ENCODE measurements at regions not wholly inside any gene's neighbourhood (a gene's known extent, or its start where the extent isn't known, plus 50 kb on each side); places are given as distances from the start of the nearest gene placed in this dataset.

GRCh38 chr3:72490688-72491435, 357.4 kb downstream of the SHQ1 start:
- Histone ChIP-seq H3K27ac (0 out of 6 replicates have a peak overlapping the region, but pooled peaks of 1 of the 2 experiments have one; percentile 6), H3K9me3 (peaks cover 9% of the 10 kb centered on the region; the same call in 2 of the 3 replicates), H3K4me3 (no peak overlapping the region), H3K4me2 (no peak overlapping the region), H3K4me1 (peaks cover 24% of the 10 kb centered on the region)
- POLR2A ChIA-PET: no interaction called here
- DNase-seq (ENCODE audit: low read depth in 1 of 2, low spot score in 1 of 2) (no peak), FAIRE-seq (no peak), ATAC-seq (no peak)
- CTCF ChIA-PET: interaction anchor here (1.2 kb wide), 1 partner anchor 18 kb away, joined by 4 read pairs; no protein-coding TSS in a partner anchor
- no peak for TF ChIP-seq CEBPB (IDR thresholded peaks at IDR 0.05)
- TF ChIP-seq CHD2 (IDR thresholded peaks at IDR 0.05; ENCODE audit: low read length, partially characterized antibody): no peak
- no peak for TF ChIP-seq HOXB5 (CRISPR knock-in tag; IDR thresholded peaks at IDR 0.05)
- TF ChIP-seq ZNF302 (CRISPR knock-in tag; IDR thresholded peaks at IDR 0.05): no peak
- no peak for TF ChIP-seq JUN (IDR thresholded peaks at IDR 0.05)
- no peak for TF ChIP-seq HES2 (IDR thresholded peaks at IDR 0.05)
- no peak for TF ChIP-seq MAX (IDR thresholded peaks at IDR 0.05)
- TF ChIP-seq BCL3 (IDR thresholded peaks at IDR 0.05): no peak
- no peak for TF ChIP-seq RAD21 (conservative IDR thresholded peaks at IDR 0.05 in 1 of 2, IDR thresholded peaks at IDR 0.05 in 1 of 2)
- no peak for TF ChIP-seq USF2 (IDR thresholded peaks at IDR 0.05)
- TF ChIP-seq POLR2A (IDR thresholded peaks at IDR 0.05; ENCODE audit: low read length): no peak
- no peak for TF ChIP-seq CHD4 (IDR thresholded peaks at IDR 0.05; ENCODE audit: borderline replicate concordance)
- no peak for TF ChIP-seq ZC3H11A (IDR thresholded peaks at IDR 0.05)
- TF ChIP-seq REST (IDR thresholded peaks at IDR 0.05): no peak
- no peak for TF ChIP-seq POLR2AphosphoS2 (conservative IDR thresholded peaks at IDR 0.05; ENCODE audit: low read length)
- TF ChIP-seq HEYL (CRISPR knock-in tag; IDR thresholded peaks at IDR 0.05): no peak
- TF ChIP-seq RNF2 (IDR thresholded peaks at IDR 0.05; ENCODE audit: borderline replicate concordance, low read depth): no peak
- TF ChIP-seq NR3C1 (IDR thresholded peaks at IDR 0.05): no peak
- WGBS (ENCODE audit: missing lambda C conversion rate): 63% methylated on average over 6 of the region's 6 CpGs

GRCh38 chr3:72489901-72490300, 358.3 kb downstream of the SHQ1 start:
- DNase-seq (ENCODE audit: low read depth in 1 of 2, low spot score in 1 of 2): no peak
- Histone ChIP-seq H3K27ac (no peak overlapping the region), H3K4me2 (no peak overlapping the region), H3K9me3 (peaks cover 9% of the 10 kb centered on the region; the same call in 2 of the 3 replicates), H3K4me1 (peaks cover 24% of the 10 kb centered on the region), H3K4me3 (no peak overlapping the region)
- ChIA-PET POLR2A (no interaction called here), CTCF (no interaction called here)
- no peak for FAIRE-seq
- WGBS (ENCODE audit: missing lambda C conversion rate): 74% methylated on average over 7 of the region's 7 CpGs
- no peak for ATAC-seq
- TF ChIP-seq SMC3 (IDR thresholded peaks at IDR 0.05): no peak
- TF ChIP-seq GATA3 (IDR thresholded peaks at IDR 0.05; ENCODE audit: borderline replicate concordance): no peak
- no peak for TF ChIP-seq USF2 (IDR thresholded peaks at IDR 0.05)
- TF ChIP-seq EHMT2 (IDR thresholded peaks at IDR 0.05; ENCODE audit: low read depth): no peak
- no peak for TF ChIP-seq MAX (IDR thresholded peaks at IDR 0.05)
- TF ChIP-seq BCL3 (IDR thresholded peaks at IDR 0.05): no peak
- TF ChIP-seq ESRRA (IDR thresholded peaks at IDR 0.05; ENCODE audit: borderline replicate concordance, low read length): no peak
- TF ChIP-seq EP300 (IDR thresholded peaks at IDR 0.05): no peak
- no peak for TF ChIP-seq NFE2L2 (conservative IDR thresholded peaks at IDR 0.05; ENCODE audit: low read length)
- TF ChIP-seq CHD4 (IDR thresholded peaks at IDR 0.05; ENCODE audit: borderline replicate concordance): no peak
- no peak for TF ChIP-seq RARB (CRISPR knock-in tag; IDR thresholded peaks at IDR 0.05)
- no peak for TF ChIP-seq POLR2A (IDR thresholded peaks at IDR 0.05; ENCODE audit: low read length)
- no peak for TF ChIP-seq HOXB13 (CRISPR knock-in tag; IDR thresholded peaks at IDR 0.05; ENCODE audit: low read depth)
- TF ChIP-seq ATOH8 (CRISPR knock-in tag; IDR thresholded peaks at IDR 0.05; ENCODE audit: low read depth): no peak
